ENCODE measurements at regions not wholly inside any gene's neighbourhood (a gene's known extent, or its start where the extent isn't known, plus 50 kb on each side); places are given as distances from the start of the nearest gene placed in this dataset.

DNA sequence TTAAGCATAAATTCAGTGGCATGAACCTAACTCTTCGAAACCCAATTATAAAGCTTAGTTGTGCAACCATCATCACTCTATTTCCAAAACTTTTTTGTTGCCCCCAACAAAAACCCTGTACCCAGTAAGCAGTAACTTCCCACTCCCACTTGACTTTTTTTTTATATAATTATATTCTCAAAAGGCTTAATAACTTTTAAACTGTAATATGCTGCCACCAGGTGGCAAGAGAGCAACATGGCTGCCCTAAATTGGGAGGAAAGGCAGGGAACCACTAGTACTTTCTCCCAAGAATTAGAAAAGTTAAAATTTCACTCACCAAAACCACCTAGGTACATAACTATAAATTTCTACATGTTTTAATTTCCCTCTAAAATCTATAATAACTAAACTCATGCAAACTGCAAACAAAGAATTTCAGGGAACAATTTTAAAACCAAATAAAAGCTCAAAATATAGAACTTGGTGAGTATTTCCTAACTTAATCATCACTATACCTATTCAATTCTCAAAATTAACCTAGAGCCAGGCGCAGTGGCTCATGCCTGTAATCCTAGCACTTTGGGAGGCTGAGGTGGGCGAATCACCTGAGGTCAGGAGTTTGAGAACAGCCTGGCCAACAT lies 50.2 kb upstream of the RNF38 start:
- peaks cover 0 to 2% (median 0%) of the 10 kb centered on the region in 3 donors for H3K27me3 Mint-ChIP-seq (ENCODE audit: low read depth in 3 of 3)
- H3K9me3 Mint-ChIP-seq = no peaks in the 10 kb centered on the region
- no peak overlapping the region for H3K4me3 Mint-ChIP-seq
- H3K36me3 Mint-ChIP-seq = no peaks in the 10 kb centered on the region
- DNase-seq = peak; percentile 11 to 38 (median 13)
- H3K4me1 Mint-ChIP-seq = peaks cover 16 to 34% of the 10 kb centered on the region in 2 donors
- H3K27ac Mint-ChIP-seq = no peak overlapping the region
